SK-N-SH (cell line): ENCODE measurements at regions not wholly inside any gene's neighbourhood (a gene's known extent, or its start where the extent isn't known, plus 50 kb on each side); places are given as distances from the start of the nearest gene placed in this dataset.

ENCODE experiments used
- CTCF ChIA-PET: fragments of 300-600, 350-600 bp; formaldehyde crosslinking; extraction: SDS; loops from one replicate; lab custom pipeline; 2021; lab: Yijun Ruan, JAX
- POLR2A ChIA-PET: fragments of 350-600 bp; sonication (Branson Sonifier 250); formaldehyde crosslinking; extraction: SDS; loops from one replicate; lab custom pipeline; 2020; ENCODE audit warnings: antibody characterized with exemption, inconsistent platforms; lab: Yijun Ruan, JAX
- DNase-seq: peaks from one replicate; pipeline ENCODE4 v3.0.0; 2012
- H2AFZ ChIP-seq: fragments of 200-600 bp; sonication (generic); 2 replicates; pipeline ENCODE4 v1.8.1; 2016; ENCODE audit warnings: antibody characterized with exemption, mild to moderate bottlenecking, low read depth
- H3F3A ChIP-seq: fragments of 200-600 bp; sonication (generic); replicated peaks from 2 replicates; pipeline ENCODE3; 2016; ENCODE audit warnings: antibody characterized with exemption, mild to moderate bottlenecking; ENCODE audit not compliant: insufficient read depth
- H3K27ac ChIP-seq, 2 experiments: fragments of 200-500 bp in 1 of 2; fragments of 200-600 bp in 1 of 2; sonication (Bioruptor generic) in 1 of 2; sonication (generic), shearing (Covaris generic) in 1 of 2; 2 replicates each; pipeline versions ENCODE4 v1.5.1 to v1.6.1; 2014 to 2016; ENCODE audit warnings: low read depth in 2 of 2, inconsistent platforms in 1 of 2, low read length in 1 of 2, mild to moderate bottlenecking in 1 of 2, mixed read lengths in 1 of 2
- H3K27me3 ChIP-seq: fragments of 200-600 bp; sonication (generic), shearing (Covaris generic); 2 replicates; pipeline ENCODE4 v1.6.1; 2016; ENCODE audit warnings: mixed run types; ENCODE audit not compliant: insufficient read depth
- H3K36me3 ChIP-seq, 2 experiments: fragments of 200-500 bp in 1 of 2; fragments of 200-600 bp in 1 of 2; sonication (Bioruptor generic) in 1 of 2; sonication (generic) in 1 of 2; replicated peaks in 1 of 2; 2 replicates each; pipeline versions ENCODE3 to v1.5.1; 2014 to 2016; ENCODE audit warnings: low read length in 1 of 2, mild to moderate bottlenecking in 1 of 2; ENCODE audit not compliant: insufficient read depth in 2 of 2, control insufficient read depth in 1 of 2
- H3K4me1 ChIP-seq, 2 experiments: fragments of 200-500 bp in 1 of 2; fragments of 200-600 bp in 1 of 2; sonication (Bioruptor generic) in 1 of 2; sonication (generic), shearing (Covaris generic) in 1 of 2; 2 replicates each; pipeline versions ENCODE4 v1.5.1 to v1.6.1; 2014 to 2016; ENCODE audit warnings: low read depth in 1 of 2, low read length in 1 of 2, mixed run types in 1 of 2; ENCODE audit not compliant: insufficient read depth in 2 of 2, control insufficient read depth in 1 of 2
- H3K4me2 ChIP-seq: fragments of 200-600 bp; sonication (generic), shearing (Covaris generic); 2 replicates; pipeline ENCODE4 v1.6.1; 2017; ENCODE audit warnings: mixed run types
- H3K4me3 ChIP-seq, 2 experiments: fragments of 200-500 bp in 1 of 2; fragments of 200-600 bp in 1 of 2; sonication (Bioruptor generic) in 1 of 2; sonication (generic), shearing (Covaris generic) in 1 of 2; 2 replicates each; pipeline versions ENCODE4 v1.5.1 to v1.8.1; 2014 to 2016; ENCODE audit warnings: low read depth in 2 of 2, inconsistent platforms in 1 of 2, low read length in 1 of 2, mild to moderate bottlenecking in 1 of 2, mixed read lengths in 1 of 2, moderate library complexity in 1 of 2
- H3K79me2 ChIP-seq: fragments of 200-600 bp; sonication (generic); 2 replicates; pipeline ENCODE4 v1.8.1; 2017; ENCODE audit warnings: mild to moderate bottlenecking; ENCODE audit not compliant: insufficient read depth
- H3K9ac ChIP-seq: fragments of 200-600 bp; sonication (generic); 2 replicates; pipeline ENCODE4 v1.6.1; 2017; ENCODE audit warnings: mixed run types
- H3K9me2 ChIP-seq: fragments of 200-600 bp; sonication (generic); 2 replicates; pipeline ENCODE4 v1.6.1; 2017; ENCODE audit warnings: mixed run types
- H3K9me3 ChIP-seq: fragments of 200-600 bp; sonication (generic); 2 replicates; pipeline ENCODE4 v1.6.1; 2017; ENCODE audit warnings: mixed run types, mild to moderate bottlenecking, moderate library complexity
- H4K20me1 ChIP-seq: fragments of 200-600 bp; sonication (generic); 2 replicates; pipeline ENCODE4 v1.6.1; 2017; ENCODE audit warnings: mild to moderate bottlenecking, mixed run types; ENCODE audit not compliant: insufficient read depth
- ELF1 ChIP-seq: IDR thresholded peaks from 2 replicates; pipeline ENCODE4 v1.4.0; 2012
- EP300 ChIP-seq, 2 experiments: IDR thresholded peaks; 2 replicates each; pipeline versions ENCODE4 v1.4.0 to v1.6.1; 2012; ENCODE audit warnings: borderline replicate concordance in 1 of 2, low read depth in 1 of 2, low read length in 1 of 2
- FOXJ3 ChIP-seq: sonication (generic); formaldehyde crosslinking; IDR thresholded peaks from 2 replicates; pipeline ENCODE4 v1.5.1; 2020; ENCODE audit warnings: mild to moderate bottlenecking, missing genetic modification reagents
- GABPA ChIP-seq: IDR thresholded peaks from 2 replicates; pipeline ENCODE4 v1.4.0; 2012; ENCODE audit warnings: low read depth, mild to moderate bottlenecking
- GATA2 ChIP-seq: sonication (generic); formaldehyde crosslinking; IDR thresholded peaks from 2 replicates; pipeline ENCODE4 v1.5.0; 2020; ENCODE audit warnings: mild to moderate bottlenecking, missing genetic modification reagents
- JUND ChIP-seq: IDR thresholded peaks from 2 replicates; pipeline ENCODE4 v1.4.0; 2012
- MAX ChIP-seq: IDR thresholded peaks from 2 replicates; pipeline ENCODE4 v1.4.0; 2012; ENCODE audit warnings: low read depth
- NRF1 ChIP-seq: IDR thresholded peaks from 2 replicates; pipeline ENCODE4 v1.6.1; 2012; ENCODE audit warnings: low read depth, mild to moderate bottlenecking, low read length
- PBX3 ChIP-seq: IDR thresholded peaks from 2 replicates; pipeline ENCODE4; 2012
- RCOR1 ChIP-seq: fragments of 150-350 bp; IDR thresholded peaks from 2 replicates; pipeline ENCODE4 v1.6.1; 2017; ENCODE audit warnings: antibody characterized with exemption, low read length
- RFX5 ChIP-seq: IDR thresholded peaks from 2 replicates; pipeline ENCODE4 v1.6.1; 2012; ENCODE audit warnings: mild to moderate bottlenecking, improper control_type of control experiment, low read length
- SIN3A ChIP-seq: IDR thresholded peaks from 2 replicates; pipeline ENCODE4 v1.6.1; 2012; ENCODE audit warnings: low read depth, mild to moderate bottlenecking, low read length, moderate library complexity, borderline replicate concordance
- TAF1 ChIP-seq: IDR thresholded peaks from 2 replicates; pipeline ENCODE4 v1.6.1; 2012; ENCODE audit warnings: low read depth, mild to moderate bottlenecking, low read length, moderate library complexity, borderline replicate concordance
- TCF12 ChIP-seq: IDR thresholded peaks from 2 replicates; pipeline ENCODE4 v1.4.0; 2012
- TEAD4 ChIP-seq: IDR thresholded peaks from 2 replicates; pipeline ENCODE4 v1.4.0; 2012; ENCODE audit warnings: mild to moderate bottlenecking, borderline replicate concordance; ENCODE audit not compliant: insufficient read depth
- WGBS: methylation state at CpG from one replicate; pipeline ENCODE4 v1.1.6; 2017; ENCODE audit warnings: low lambda C conversion rate; 5-methylcytosine and 5-hydroxymethylcytosine counted together
- TF ChIP-seq, protein P1 (sequence below): fragments of 150-350 bp; IDR thresholded peaks from 2 replicates; pipeline ENCODE4 v1.6.1; 2017; ENCODE audit warnings: antibody characterized with exemption, low read length, low read depth, borderline replicate concordance

DNA sequence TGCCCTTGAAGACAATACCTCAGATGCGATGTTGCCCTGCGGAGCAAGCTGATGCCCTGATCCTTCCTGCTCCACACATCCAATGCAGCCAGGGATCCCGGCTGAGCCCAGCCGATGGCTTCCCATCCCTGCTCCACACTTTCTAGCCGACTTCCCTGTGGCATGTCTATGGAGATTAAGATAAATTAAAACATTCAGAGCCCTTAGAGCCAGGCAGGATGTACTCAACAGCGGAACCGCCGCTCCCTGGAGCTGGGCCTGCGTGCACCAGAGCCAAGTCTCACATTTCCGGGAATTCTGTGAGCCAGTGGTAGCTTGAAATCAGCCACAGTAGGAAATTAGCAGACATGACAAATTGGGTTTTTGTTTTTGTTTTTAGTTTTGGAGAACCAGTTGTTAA is 620.6 kb downstream of the GALR1 start (continued):
- TF ChIP-seq EP300 (IDR thresholded peaks at IDR 0.05; ENCODE audit: borderline replicate concordance in 1 of 2, low read depth in 1 of 2, low read length in 1 of 2): no peak
- no peak for TF ChIP-seq TEAD4
- TF ChIP-seq JUND: no peak
- no peak for TF ChIP-seq NRF1
- TF ChIP-seq RCOR1: no peak
- TF ChIP-seq SIN3A: no peak

DNA sequence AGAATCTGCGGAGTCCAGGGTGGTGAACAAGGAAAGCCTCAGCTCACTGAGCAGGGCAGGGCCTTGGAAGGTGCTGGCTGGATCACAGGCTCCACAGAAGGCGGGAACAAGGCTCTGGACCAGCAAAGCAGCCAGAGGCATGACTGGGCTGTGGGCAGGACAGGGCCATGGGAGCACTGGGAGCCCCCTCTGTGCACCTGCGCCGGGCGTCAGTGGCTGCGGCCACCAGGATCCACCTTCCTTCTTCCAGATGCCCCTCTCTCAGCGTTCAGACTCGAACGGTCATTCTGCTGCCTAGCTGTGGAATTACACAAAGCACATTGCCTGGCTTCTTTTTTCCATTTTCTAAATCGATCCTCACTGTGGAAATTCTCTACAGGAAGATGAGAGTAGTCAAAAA is 621.2 kb downstream of the GALR1 start:
- Histone ChIP-seq H3F3A (no peaks in the 10 kb centered on the region), H3K27me3 (no peaks in the 10 kb centered on the region), H3K4me3 (no peak overlapping the region), H3K9ac (no peak overlapping the region), H3K36me3 (no peaks in the 10 kb centered on the region), H2AFZ (no peak overlapping the region), H3K4me2 (no peak overlapping the region), H3K4me1 (no peaks in the 10 kb centered on the region), H3K79me2 (no peaks in the 10 kb centered on the region), H3K9me2 (no peaks in the 10 kb centered on the region), H3K9me3 (no peaks in the 10 kb centered on the region), H4K20me1 (no peaks in the 10 kb centered on the region), H3K27ac (no peak overlapping the region)
- POLR2A ChIA-PET: no interaction called here
- TF ChIP-seq ELF1 (no peak), GATA2 (CRISPR knock-in tag) (no peak), TEAD4 (no peak), TCF12 (no peak), RFX5 (no peak), TAF1 (no peak), NRF1 (no peak), RCOR1 (no peak), MAX (no peak), PBX3 (no peak), EP300 (IDR thresholded peaks at IDR 0.05; ENCODE audit: borderline replicate concordance in 1 of 2, low read depth in 1 of 2, low read length in 1 of 2) (no peak), GABPA (no peak), FOXJ3 (CRISPR knock-in tag) (no peak), SIN3A (no peak)
- TF ChIP-seq, protein P1, sequence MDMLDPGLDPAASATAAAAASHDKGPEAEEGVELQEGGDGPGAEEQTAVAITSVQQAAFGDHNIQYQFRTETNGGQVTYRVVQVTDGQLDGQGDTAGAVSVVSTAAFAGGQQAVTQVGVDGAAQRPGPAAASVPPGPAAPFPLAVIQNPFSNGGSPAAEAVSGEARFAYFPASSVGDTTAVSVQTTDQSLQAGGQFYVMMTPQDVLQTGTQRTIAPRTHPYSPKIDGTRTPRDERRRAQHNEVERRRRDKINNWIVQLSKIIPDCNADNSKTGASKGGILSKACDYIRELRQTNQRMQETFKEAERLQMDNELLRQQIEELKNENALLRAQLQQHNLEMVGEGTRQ: no peak
- CTCF ChIA-PET: interaction anchor here (0.6 kb wide), 1 partner anchor 46 kb away, joined by 3 read pairs; no protein-coding TSS in a partner anchor
- no peak for DNase-seq
- WGBS: 11% methylated on average over 9 of the region's 10 CpGs
